A549 (cell line): ENCODE measurements at regions not wholly inside any gene's neighbourhood (a gene's known extent, or its start where the extent isn't known, plus 50 kb on each side); places are given as distances from the start of the nearest gene placed in this dataset.

Experiments used
- ATAC-seq, 2 experiments: fragments of 200-7000 bp in 1 of 2; fragments of >200 bp in 1 of 2; cut with Nextera tagmentation in 1 of 2; cut with Tn5 transposase in 1 of 2; 3 replicates each; pipeline versions ENCODE4 v1.8.0 to v1.9.1; 2018 to 2020; ENCODE audit warnings: mild to moderate bottlenecking in 1 of 2, moderate library complexity in 1 of 2
- CTCF ChIA-PET: fragments of 300-600 bp; sonication (Branson Sonifier 250); formaldehyde crosslinking; extraction: SDS; loops from one replicate; lab custom pipeline; 2021; ENCODE audit warnings: antibody characterized with exemption, inconsistent platforms; lab: Yijun Ruan, JAX
- POLR2A ChIA-PET: fragments of 350-600 bp; formaldehyde crosslinking; extraction: SDS; loops from one replicate; lab custom pipeline; 2021; ENCODE audit warnings: antibody characterized with exemption, inconsistent platforms; lab: Yijun Ruan, JAX
- DNase-seq, 2 experiments: peaks; one replicate each; pipeline versions ENCODE4 v3.0.0 to v3.0.0-alpha.2; 2011 to 2016; ENCODE audit warnings: low read depth in 1 of 2, low spot score in 1 of 2
- FAIRE-seq: peaks from 2 replicates; lab custom pipeline; 2011; peaks lifted over from hg19 to GRCh38; lab: Jason Lieb, UNC
- H3K27ac ChIP-seq, 2 experiments: fragments of >200 bp; sonication (Bioruptor Twin); formaldehyde crosslinking; 3 replicates each; pipeline ENCODE4 v1.5.1; 2016 to 2017
- H3K4me1 ChIP-seq: fragments of >200 bp; sonication (Bioruptor Twin); formaldehyde crosslinking; 3 replicates; pipeline ENCODE4 v1.6.1; 2016
- H3K4me2 ChIP-seq: fragments of >200 bp; sonication (Bioruptor Twin); formaldehyde crosslinking; 3 replicates; pipeline ENCODE4 v1.6.1; 2016
- H3K4me3 ChIP-seq: fragments of >200 bp; sonication (Bioruptor Twin); formaldehyde crosslinking; 3 replicates; pipeline ENCODE4 v1.5.1; 2016
- H3K9me3 ChIP-seq: fragments of >200 bp; sonication (Bioruptor Twin); formaldehyde crosslinking; 3 replicates; pipeline ENCODE4 v1.6.1; 2016
- CEBPB ChIP-seq, 2 experiments: fragments of >200 bp in 1 of 2; sonication (Bioruptor Twin) in 1 of 2; formaldehyde crosslinking in 1 of 2; IDR thresholded peaks; 2 replicates each; pipeline ENCODE4 v1.6.1; 2012 to 2016
- EHF ChIP-seq: fragments of 250-450 bp; sonication (Bioruptor Pico); IDR thresholded peaks from 2 replicates; pipeline ENCODE4 v1.5.0; 2020; ENCODE audit warnings: mild to moderate bottlenecking
- EHMT2 ChIP-seq: fragments of 200-600 bp; sonication (generic); IDR thresholded peaks from 2 replicates; pipeline ENCODE4 v1.6.1; 2016; ENCODE audit warnings: antibody characterized with exemption, low read depth, mild to moderate bottlenecking, moderate library complexity
- ELK1 ChIP-seq: fragments of 150-350 bp; IDR thresholded peaks from 2 replicates; pipeline ENCODE4 v1.6.1; 2014; ENCODE audit warnings: low read depth, mild to moderate bottlenecking, low read length
- FOSL2 ChIP-seq, 2 experiments: fragments of 450-650 bp in 1 of 2; fragments of >200 bp in 1 of 2; sonication (Bioruptor Twin) in 1 of 2; formaldehyde crosslinking; IDR thresholded peaks; 2 replicates each; pipeline versions ENCODE4 v1.5.0 to v1.6.1; 2016 to 2020; ENCODE audit warnings: mild to moderate bottlenecking in 1 of 2, moderate library complexity in 1 of 2
- HDAC2 ChIP-seq: fragments of 200-600 bp; sonication (generic); IDR thresholded peaks from 2 replicates; pipeline ENCODE4 v1.6.1; 2016
- HES2 ChIP-seq: fragments of >200 bp; sonication (Bioruptor Twin); formaldehyde crosslinking; IDR thresholded peaks from 2 replicates; pipeline ENCODE4 v1.6.1; 2016
- HMGXB4 ChIP-seq: fragments of 250-450 bp; sonication (Bioruptor Pico); IDR thresholded peaks from 2 replicates; pipeline ENCODE4 v1.5.0; 2021; ENCODE audit warnings: mild to moderate bottlenecking, moderate library complexity, borderline replicate concordance
- HOXA7 ChIP-seq: fragments of 250-450 bp; sonication (Bioruptor Pico); IDR thresholded peaks from 2 replicates; pipeline ENCODE4 v1.5.0; 2020; ENCODE audit warnings: mild to moderate bottlenecking, moderate library complexity
- MAFK ChIP-seq: fragments of 450-650 bp; IDR thresholded peaks from 2 replicates; pipeline ENCODE4 v1.6.1; 2014; ENCODE audit not compliant: partially characterized antibody
- MAX ChIP-seq: IDR thresholded peaks from 2 replicates; pipeline ENCODE4 v1.6.1; 2012
- NFE2L2 ChIP-seq: fragments of 150-350 bp; conservative IDR thresholded peaks from 2 replicates; pipeline ENCODE4 v1.6.1; 2014; ENCODE audit warnings: low read length
- NPAS2 ChIP-seq: fragments of 250-450 bp; sonication (Bioruptor Pico); IDR thresholded peaks from 2 replicates; pipeline ENCODE4 v1.8.0; 2022; ENCODE audit warnings: mild to moderate bottlenecking, moderate library complexity, borderline replicate concordance
- PBX3 ChIP-seq: IDR thresholded peaks from 2 replicates; pipeline ENCODE4 v1.6.1; 2012
- POLR2A ChIP-seq: IDR thresholded peaks from 2 replicates; pipeline ENCODE4 v1.6.1; 2012; ENCODE audit warnings: mild to moderate bottlenecking, low read length
- POLR2AphosphoS2 ChIP-seq: conservative IDR thresholded peaks from 2 replicates; pipeline ENCODE4 v1.6.1; 2012; ENCODE audit warnings: low read length, improper control_type of control experiment, inconsistent platforms
- REST ChIP-seq: fragments of 200-600 bp; sonication (generic); IDR thresholded peaks from 2 replicates; pipeline ENCODE4 v1.6.1; 2016; ENCODE audit warnings: antibody characterized with exemption, mild to moderate bottlenecking, moderate library complexity
- RFX5 ChIP-seq: fragments of 450-650 bp; IDR thresholded peaks from 2 replicates; pipeline ENCODE4 v1.7.1; 2014; ENCODE audit warnings: antibody characterized with exemption, mild to moderate bottlenecking, moderate library complexity
- SREBF2 ChIP-seq: fragments of 450-650 bp; IDR thresholded peaks from 2 replicates; pipeline ENCODE4 v1.6.1; 2014; ENCODE audit warnings: mild to moderate bottlenecking, moderate library complexity
- USF2 ChIP-seq: fragments of 450-650 bp; IDR thresholded peaks from 2 replicates; pipeline ENCODE4 v1.6.1; 2014; ENCODE audit warnings: antibody characterized with exemption
- ZNF302 ChIP-seq: fragments of 250-450 bp; sonication (Bioruptor Pico); IDR thresholded peaks from 2 replicates; pipeline ENCODE4 v1.9.0; 2021; ENCODE audit warnings: inconsistent platforms, mild to moderate bottlenecking, moderate library complexity
- ZSCAN20 ChIP-seq: fragments of 250-450 bp; sonication (Bioruptor Pico); IDR thresholded peaks from 2 replicates; pipeline ENCODE4 v1.8.0; 2022; ENCODE audit warnings: mild to moderate bottlenecking, moderate library complexity
- WGBS: methylation state at CpG from one replicate; pipeline ENCODE4 v1.1.6; 2017; ENCODE audit errors: missing lambda C conversion rate; 5-methylcytosine and 5-hydroxymethylcytosine counted together

- FAIRE-seq: no peak
- no peak overlapping the region for H3K27ac ChIP-seq
- WGBS: 2% methylated on average over 3 of the region's 3 CpGs
- ATAC-seq: no peak
- TF ChIP-seq NFE2L2 (no peak), EHF (no peak), MAX (no peak), HOXA7 (CRISPR knock-in tag) (no peak), REST (no peak), HES2 (no peak), SREBF2 (no peak), USF2 (no peak), NPAS2 (CRISPR knock-in tag) (no peak), ELK1 (no peak), RFX5 (no peak), POLR2A (no peak)
- TF ChIP-seq, all 56 proteins: peak for 0
- no peak for DNase-seq
- CTCF ChIA-PET: no interaction called here
- no peak overlapping the region for H3K4me3 ChIP-seq
- H3K4me1 ChIP-seq: no peaks in the 10 kb centered on the region
- H3K9me3 ChIP-seq: no peaks in the 10 kb centered on the region
- POLR2A ChIA-PET: no interaction called here
- H3K4me2 ChIP-seq: no peak overlapping the region
These were observed 255.6 kb upstream of the IZUMO3 start for GRCh38 chr9:24801344-24801743.

- FAIRE-seq: no peak
- no peak overlapping the region for H3K4me2 ChIP-seq
- no peak overlapping the region for H3K27ac ChIP-seq
- no peak for DNase-seq
- ATAC-seq: no peak
- ChIA-PET POLR2A (no interaction called here), CTCF (no interaction called here)
- no peak overlapping the region for H3K4me3 ChIP-seq
- no peaks in the 10 kb centered on the region for H3K9me3 ChIP-seq
- H3K4me1 ChIP-seq: no peaks in the 10 kb centered on the region
- TF ChIP-seq FOSL2 (IDR thresholded peaks at IDR 0.05) (no peak), FOSL2 (CRISPR knock-in tag; IDR thresholded peaks at IDR 0.05) (no peak), ZSCAN20 (no peak), ZNF302 (CRISPR knock-in tag) (no peak), RFX5 (no peak), REST (no peak), USF2 (no peak), HMGXB4 (no peak), EHMT2 (no peak), CEBPB (IDR thresholded peaks at IDR 0.05) (no peak), POLR2AphosphoS2 (no peak), MAFK (no peak), PBX3 (no peak), HDAC2 (no peak), ELK1 (no peak)
- 2% methylated on average over 2 of the region's 2 CpGs for WGBS
These were observed 248.1 kb upstream of the IZUMO3 start for GRCh38 chr9:24793787-24794186.
